ENCODE measurements at regions not wholly inside any gene's neighbourhood (a gene's known extent, or its start where the extent isn't known, plus 50 kb on each side); places are given as distances from the start of the nearest gene placed in this dataset.

DNA sequence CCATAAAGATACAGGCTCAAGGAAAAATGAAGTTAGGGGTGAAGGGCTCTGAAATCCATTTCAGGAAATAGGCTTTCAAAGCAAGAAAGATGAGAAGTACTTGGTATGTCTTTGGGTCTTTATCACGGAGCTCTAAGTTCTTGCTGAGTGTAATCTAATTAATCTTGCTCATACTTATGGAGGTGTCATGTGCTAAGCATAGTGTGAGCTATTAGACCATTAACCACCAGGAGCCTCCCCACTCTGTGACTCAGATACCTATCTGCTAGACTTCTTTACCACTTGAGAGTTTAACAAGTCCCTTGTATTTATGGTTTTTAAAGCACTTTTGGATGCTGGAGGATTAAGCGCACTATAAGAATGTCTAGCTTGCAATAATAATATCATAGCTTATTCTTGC is 678.7 kb downstream of the EPHA4 start:
- H3K4me3 ChIP-seq (ENCODE audit: low read depth, low read length) = no peak overlapping the region
- TF ChIP-seq, protein P1, sequence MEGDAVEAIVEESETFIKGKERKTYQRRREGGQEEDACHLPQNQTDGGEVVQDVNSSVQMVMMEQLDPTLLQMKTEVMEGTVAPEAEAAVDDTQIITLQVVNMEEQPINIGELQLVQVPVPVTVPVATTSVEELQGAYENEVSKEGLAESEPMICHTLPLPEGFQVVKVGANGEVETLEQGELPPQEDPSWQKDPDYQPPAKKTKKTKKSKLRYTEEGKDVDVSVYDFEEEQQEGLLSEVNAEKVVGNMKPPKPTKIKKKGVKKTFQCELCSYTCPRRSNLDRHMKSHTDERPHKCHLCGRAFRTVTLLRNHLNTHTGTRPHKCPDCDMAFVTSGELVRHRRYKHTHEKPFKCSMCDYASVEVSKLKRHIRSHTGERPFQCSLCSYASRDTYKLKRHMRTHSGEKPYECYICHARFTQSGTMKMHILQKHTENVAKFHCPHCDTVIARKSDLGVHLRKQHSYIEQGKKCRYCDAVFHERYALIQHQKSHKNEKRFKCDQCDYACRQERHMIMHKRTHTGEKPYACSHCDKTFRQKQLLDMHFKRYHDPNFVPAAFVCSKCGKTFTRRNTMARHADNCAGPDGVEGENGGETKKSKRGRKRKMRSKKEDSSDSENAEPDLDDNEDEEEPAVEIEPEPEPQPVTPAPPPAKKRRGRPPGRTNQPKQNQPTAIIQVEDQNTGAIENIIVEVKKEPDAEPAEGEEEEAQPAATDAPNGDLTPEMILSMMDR (IDR thresholded peaks at IDR 0.05; ENCODE audit: insufficient read depth, low read depth, low read length) = no peak
- DNase-seq (ENCODE audit: low read depth) = no peak

- TF ChIP-seq, protein P1 (IDR thresholded peaks at IDR 0.05; ENCODE audit: insufficient read depth, low read depth, low read length) = no peak
- H3K4me3 ChIP-seq (ENCODE audit: low read depth, low read length) = no peak overlapping the region
- no peak for DNase-seq (ENCODE audit: low read depth)
Observed at GRCh38 chr2:220894069-220894468, 678.0 kb downstream of the EPHA4 start.

GRCh38 chr2:220899492-220899891 is 672.6 kb downstream of the EPHA4 start:
- TF ChIP-seq, protein P1 (IDR thresholded peaks at IDR 0.05; ENCODE audit: insufficient read depth, low read depth, low read length) = no peak
- no peak for DNase-seq (ENCODE audit: low read depth)
- H3K4me3 ChIP-seq (ENCODE audit: low read depth, low read length) = no peak overlapping the region

- DNase-seq (ENCODE audit: low read depth) = no peak
Observed at GRCh38 chr2:220904015-220904414, 668.1 kb downstream of the EPHA4 start.

DNA sequence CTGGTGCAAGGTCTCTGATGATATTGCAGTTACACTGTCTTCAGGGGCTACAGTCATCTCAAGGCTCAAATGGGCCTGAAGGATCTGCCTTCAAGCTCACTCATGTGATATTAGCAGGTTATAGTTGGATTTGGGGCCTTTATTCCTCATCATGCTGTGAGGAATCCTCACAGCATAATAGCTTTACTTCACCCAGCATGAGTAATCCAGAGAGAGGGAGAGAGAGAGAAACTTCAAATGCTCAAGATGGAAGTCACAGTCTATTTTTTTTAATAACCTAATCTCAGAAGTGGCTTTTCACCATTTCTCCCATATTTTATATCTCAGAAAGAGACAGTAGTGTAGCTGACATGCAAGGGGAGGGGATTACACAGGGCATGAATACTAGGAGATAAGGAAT is 658.7 kb downstream of the EPHA4 start:
- no peak overlapping the region for H3K4me3 ChIP-seq (ENCODE audit: low read depth, low read length)
- no peak for DNase-seq (ENCODE audit: low read depth)
- TF ChIP-seq, protein P1 (IDR thresholded peaks at IDR 0.05; ENCODE audit: insufficient read depth, low read depth, low read length) = no peak

More at GRCh38 chr2:220904015-220904414, 668.1 kb downstream of the EPHA4 start:
- no peak overlapping the region for H3K4me3 ChIP-seq (ENCODE audit: low read depth, low read length)
- TF ChIP-seq, protein P1 (IDR thresholded peaks at IDR 0.05; ENCODE audit: insufficient read depth, low read depth, low read length) = no peak

- no peak for DNase-seq (ENCODE audit: low read depth)
- H3K4me3 ChIP-seq (ENCODE audit: low read depth, low read length) = no peak overlapping the region
- TF ChIP-seq, protein P1 (IDR thresholded peaks at IDR 0.05; ENCODE audit: insufficient read depth, low read depth, low read length) = no peak
Observed at GRCh38 chr2:220915092-220915623, 656.9 kb downstream of the EPHA4 start.

- TF ChIP-seq, protein P1 (IDR thresholded peaks at IDR 0.05; ENCODE audit: insufficient read depth, low read depth, low read length) = no peak
- no peak for DNase-seq (ENCODE audit: low read depth)
- no peak overlapping the region for H3K4me3 ChIP-seq (ENCODE audit: low read depth, low read length)
Observed at GRCh38 chr2:220916931-220917330, 655.2 kb downstream of the EPHA4 start.
